HS-27A (cell line): ENCODE measurements at regions not wholly inside any gene's neighbourhood (a gene's known extent, or its start where the extent isn't known, plus 50 kb on each side); places are given as distances from the start of the nearest gene placed in this dataset.
"Not testable (repeated sequence)": the region's sequence is repeated elsewhere in the genome, so short reads cannot be mapped to it uniquely, and the experiment has no call there.

Experiments used
- DNase-seq: peaks from one replicate; pipeline ENCODE4 v3.0.0-alpha.2; 2012; ENCODE audit warnings: low read depth, missing footprints

DNA sequence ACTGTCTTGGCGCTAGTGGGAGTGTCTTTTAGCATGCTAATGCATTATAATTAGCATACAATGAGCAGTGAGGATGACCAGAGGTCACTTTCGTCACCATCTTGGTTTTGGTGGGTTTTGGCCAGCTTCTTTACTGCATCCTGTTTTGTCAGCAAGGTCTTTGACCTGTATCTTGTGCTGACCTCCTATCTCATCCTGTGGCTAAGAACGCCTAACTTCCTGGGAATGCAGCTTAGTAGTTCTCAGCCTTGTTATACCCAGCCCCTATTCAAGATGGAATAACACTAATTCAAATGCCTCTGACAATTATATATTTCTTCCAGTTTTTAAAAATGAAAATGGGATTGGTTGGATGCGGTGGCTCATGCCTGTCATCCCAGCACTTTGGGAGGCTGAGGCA lies 92.0 kb upstream of the TMTC4 start:
- not testable (repeated sequence) for DNase-seq

DNA sequence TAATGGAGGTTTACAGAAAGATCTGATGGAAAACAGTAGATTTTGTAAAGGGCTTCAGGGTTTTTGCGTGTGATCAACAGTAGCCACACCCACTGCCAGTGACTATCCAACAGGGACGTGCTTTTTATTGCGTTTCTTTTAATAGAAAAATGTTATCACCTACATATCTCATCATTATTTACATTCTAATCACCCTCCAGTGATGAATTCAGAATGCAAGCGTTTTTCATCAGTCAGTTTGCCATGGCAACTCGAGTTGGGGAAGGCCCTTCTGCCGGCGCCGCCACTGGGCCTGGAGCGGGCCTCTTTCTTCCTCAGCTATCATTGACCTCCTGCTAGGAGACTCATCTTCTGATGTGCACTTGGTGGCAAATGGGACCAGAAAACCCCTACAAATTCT lies 90.3 kb upstream of the TMTC4 start:
- no peak for DNase-seq

DNA sequence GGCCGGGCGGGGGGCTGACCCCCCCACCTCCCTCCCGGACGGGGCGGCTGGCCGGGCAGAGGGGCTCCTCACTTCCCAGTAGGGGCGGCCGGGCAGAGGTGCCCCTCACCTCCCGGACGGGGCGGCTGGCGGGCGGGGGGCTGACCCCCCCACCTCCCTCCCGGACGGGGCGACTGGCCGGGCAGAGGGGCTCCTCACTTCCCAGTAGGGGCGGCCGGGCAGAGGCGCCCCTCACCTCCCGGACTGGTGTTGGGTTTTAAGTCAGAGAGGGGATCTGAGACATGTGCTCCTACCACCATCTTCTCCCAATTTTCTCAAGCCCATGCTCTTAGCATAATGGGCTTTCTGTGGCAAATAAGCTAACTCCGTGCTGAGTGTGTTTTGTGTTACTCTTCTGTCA lies 87.5 kb upstream of the TMTC4 start:
- DNase-seq, result not testable (repeated sequence)

DNA sequence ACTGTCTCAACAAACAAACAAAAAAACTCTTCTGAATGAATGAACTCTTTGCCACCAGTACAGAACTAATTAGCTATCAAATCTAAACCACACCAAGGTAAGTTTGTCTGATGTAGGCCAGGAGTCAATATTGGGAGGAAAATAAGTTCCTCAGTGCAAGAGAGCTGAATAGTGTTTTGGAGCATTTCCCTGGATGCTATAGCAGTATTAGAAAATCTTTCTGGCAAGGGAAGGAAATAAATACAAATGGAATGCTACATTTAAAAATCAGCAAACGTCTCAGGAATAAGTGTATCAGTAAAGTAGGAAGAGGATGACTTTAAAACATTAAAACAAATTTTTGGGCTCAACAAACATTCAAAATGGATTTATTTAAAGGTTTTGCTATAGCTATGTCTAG lies 81.3 kb upstream of the TMTC4 start:
- no peak for DNase-seq

DNA sequence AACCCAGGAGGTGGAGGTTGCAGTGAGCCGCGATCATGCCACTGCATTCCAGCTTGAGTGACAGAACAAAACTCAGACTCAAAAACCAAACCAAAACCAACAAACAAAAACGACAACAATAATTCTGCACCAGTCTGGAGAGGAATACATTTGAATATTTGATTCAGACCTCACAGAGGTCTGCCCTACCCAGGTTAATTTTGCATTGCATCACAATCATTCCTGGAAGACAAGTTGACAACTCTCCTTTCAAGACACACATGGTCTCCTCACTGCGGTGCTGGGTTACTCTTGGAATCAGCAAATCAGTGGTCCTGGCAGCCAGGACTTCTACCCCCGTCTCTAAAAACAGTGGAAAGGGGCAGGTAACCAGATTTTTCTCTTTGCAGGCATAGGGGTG lies 79.9 kb upstream of the TMTC4 start:
- DNase-seq, result no peak

DNA sequence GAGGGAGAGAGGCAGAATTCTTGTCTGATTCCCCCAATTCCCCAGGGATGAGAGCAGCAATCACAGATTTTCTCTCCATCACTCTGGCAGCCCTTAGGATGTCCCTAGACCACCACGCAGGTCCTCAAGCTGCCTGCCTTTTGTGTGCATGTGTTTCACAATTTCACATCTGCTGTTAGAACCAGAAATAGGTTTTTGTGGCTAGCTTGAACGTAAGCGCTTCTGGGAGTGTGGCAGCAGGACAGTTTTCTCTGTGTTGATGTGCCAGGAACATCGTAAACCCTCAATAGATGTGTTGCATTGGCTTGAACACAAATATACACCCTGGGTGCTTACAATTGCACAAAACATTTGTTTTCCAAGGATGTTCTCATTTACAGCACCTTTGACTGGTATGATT lies 78.8 kb upstream of the TMTC4 start:
- no peak for DNase-seq

DNA sequence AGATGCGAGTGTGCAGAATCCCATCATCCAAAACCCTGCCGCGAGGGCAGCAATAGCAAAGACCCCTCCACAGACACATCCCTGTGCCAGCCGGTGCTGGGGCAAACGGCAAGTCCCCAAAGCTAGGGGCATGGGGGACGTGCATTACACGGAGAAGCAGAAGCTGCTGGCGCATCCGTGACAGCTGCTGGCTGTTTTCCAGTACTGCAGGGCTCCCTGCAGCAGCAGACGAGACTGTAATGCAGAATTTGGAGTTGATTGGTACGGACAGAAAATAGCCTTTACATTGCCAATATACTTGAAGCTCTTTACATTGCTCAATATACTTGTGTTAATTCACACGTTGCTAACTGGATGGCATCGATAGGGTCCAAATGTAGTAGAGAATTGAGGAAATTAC lies 77.2 kb upstream of the TMTC4 start:
- DNase-seq, result no peak

DNA sequence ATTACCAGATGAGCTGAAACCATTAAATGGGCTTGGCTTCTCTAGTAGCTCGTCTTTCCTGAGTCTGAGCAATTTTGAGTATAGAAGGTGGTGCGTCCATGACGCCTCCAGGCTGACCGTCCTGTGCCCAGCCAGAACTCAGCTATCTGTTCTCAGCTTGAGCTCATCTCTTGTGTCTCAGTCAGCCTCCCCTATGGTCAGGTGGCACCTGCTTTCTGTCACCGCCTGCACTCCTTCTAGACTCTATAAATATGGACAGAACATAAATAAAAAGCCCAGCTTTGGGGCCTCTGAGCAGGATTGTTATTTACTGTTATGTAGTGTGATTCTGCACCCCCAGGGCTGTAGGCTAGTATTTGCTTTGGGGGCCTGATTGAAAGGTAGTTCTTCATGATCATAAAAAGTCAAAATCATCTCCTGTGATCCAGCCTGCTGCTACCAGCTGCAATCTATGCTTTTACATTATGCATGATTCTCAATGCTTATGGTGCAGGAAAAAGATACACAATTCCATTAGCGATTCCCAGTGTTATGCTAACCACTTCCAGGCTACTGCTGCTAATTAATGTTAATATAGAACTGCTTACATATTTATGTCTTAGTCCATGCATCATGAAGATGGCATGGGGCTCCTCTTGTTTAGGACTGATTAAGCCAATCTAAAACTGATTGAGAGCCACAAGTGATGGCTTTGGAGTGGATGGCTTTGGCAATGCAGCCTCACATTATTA lies 72.5 kb upstream of the TMTC4 start:
- DNase-seq, result no peak

DNA sequence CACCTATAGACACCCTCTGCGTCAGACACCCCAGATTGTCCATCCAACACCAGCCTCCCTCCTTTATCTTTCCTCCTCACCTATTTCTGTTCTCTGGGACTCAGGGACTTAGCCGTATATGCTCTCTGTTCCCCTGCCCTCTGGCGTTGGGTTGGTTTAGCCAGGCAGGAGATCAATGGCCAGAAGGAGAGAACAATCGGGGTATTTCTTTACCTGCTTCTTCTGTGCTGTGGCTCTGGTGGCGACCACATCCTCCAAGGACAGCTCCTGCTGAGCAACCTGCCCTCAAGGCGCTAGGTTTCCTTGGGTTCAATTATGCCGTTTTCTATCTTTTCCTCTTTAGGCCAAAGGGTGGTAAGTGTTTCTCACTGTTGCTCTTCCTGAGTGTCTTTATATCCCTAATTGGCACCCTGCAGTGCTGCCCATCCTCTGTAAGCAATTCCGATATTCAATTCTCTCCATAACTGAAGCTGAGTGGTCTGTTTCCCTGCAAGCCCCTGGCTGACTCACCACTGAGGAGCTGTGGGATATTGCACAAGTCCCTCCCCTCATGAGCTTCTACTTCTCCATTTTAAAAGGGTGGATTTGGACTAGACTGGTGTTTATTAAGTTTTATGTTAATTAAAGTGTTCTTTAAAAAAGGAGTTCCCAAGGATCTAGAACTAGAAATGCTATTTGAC lies 63.7 kb upstream of the TMTC4 start:
- DNase-seq, result no peak

DNA sequence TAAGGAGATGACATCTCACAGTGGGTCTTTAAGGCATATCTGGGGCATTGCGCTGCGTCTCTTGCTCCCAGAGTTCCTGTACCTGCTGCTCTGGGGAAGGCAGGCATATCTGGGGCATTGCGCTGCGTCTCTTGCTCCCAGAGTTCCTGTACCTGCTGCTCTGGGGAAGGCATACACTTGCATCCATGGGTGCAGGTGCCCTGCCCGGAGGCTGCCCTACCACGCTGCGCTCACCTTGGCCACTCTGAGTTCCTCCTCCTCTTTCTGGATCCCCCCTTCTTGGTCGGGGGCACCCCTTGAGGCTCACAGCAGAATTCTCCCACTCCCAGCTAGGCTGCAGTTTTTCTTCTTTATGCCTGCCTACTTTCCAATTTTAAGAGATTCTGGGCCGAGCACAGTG lies 60.9 kb upstream of the TMTC4 start:
- DNase-seq, result no peak

DNA sequence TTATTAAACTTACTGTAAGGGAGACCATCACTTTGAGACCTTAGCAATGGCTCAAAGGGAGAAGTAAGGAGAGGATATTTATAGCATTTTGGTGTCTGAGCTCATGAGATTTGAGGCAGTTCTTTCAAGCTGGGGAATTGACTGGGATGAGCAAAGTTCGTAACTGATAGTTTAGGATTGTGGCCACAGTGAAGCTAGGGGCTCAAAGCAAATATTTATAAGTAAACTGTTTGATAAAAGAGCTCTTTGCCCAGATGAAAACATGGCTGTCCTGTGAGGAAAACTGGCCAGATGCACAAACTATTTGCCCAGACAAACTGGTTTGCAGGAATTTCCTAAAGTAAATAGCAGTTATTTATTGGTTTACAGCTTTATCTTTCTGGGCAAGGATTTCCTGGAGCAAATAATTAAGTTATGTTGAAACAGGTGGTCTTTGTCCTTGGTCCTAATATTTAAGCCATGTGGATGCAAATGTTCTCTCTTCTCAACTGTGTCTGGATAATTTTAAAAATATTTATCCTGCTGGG lies 59.7 kb upstream of the TMTC4 start:
- no peak for DNase-seq

DNA sequence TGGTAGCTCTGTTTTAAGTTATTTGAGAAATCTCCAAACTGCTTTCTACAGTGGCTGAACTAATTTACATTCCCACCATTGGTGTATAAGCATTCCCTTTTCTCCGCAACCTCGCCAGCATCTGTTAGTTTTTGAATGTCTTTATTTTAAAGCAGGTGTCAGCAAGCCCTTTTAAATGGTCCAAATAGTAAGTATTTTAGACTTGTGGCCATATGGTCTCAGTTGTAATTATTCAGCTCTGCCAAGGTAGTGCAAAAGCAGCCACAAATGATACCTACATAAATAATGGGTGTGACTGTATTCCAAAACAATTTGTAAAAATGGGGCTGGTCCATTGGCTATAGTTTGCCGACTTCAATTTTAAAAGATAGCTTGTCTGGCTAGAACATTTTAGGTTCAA lies 58.7 kb upstream of the TMTC4 start:
- DNase-seq, result no peak

DNA sequence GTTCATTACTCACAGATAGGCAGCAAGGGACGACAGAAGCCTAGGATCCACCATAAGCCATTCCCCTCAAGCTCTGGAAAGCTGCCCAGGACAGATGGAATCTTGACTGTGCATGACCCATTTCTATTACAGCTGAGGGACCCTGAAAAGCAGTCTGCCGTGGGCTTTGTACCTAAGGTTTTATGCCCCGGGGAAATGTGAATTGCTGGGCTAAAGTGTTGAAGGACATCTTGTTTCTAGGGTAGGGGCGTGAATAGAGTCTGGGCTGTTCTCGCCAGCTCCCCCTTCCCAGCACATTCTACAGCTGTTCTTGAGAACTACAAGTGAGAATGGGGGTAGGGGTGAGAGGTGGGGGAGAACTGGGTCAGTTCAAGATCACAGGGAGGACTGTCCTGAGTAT lies 53.6 kb upstream of the TMTC4 start:
- DNase-seq, result no peak

DNA sequence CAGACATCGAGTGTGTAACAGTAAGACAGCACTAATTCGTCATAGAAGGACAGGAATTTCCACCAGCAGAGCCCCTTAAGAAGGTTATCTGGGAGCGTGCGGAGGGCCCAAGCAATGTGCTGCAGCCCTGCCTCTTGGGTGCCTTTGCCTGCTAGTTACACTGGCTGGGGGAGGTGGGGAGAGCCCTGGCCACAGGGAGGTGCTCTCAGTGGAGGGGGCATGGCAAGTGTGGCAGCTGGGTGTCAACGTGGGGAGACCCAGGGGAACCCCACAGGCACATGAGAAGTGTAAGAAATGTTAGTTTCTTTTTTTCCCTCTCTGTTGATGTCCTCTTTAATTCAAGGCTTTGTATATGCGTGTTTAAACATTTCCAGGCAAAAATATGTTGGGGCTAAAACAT lies 50.9 kb upstream of the TMTC4 start:
- no peak for DNase-seq

DNA sequence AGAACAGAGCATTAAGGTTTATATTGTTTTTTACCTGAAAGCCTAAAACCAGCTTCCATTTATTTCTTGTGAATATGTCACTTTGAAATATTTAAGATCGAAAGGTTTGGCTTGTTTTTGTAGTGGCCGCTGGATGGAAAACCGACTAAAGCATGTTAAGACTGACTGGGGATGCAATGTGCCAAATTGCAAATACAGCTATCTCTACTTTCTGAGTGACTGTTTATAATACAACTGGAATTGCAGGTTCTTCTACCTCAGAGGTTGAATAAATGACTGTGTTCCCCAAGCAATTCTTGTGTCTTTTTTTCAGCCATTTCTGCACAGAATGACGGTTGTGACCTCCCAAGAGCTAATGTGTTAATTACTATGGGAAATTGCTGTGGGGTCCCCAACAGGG lies 50.0 kb upstream of the TMTC4 start:
- DNase-seq, result no peak
